Spinal cord (tissue), 9 donors: ENCODE measurements at regions not wholly inside any gene's neighbourhood (a gene's known extent, or its start where the extent isn't known, plus 50 kb on each side); places are given as distances from the start of the nearest gene placed in this dataset.
"Not testable (repeated sequence)": the region's sequence is repeated elsewhere in the genome, so short reads cannot be mapped to it uniquely, and the experiment has no call there.

Source experiments
- DNase-seq, 6 donors: peaks; one replicate each; pipeline versions ENCODE4 v3.0.0 to v3.0.0-alpha.2; 2013 to 2015; ENCODE audit warnings: low spot score in 6 of 6, low read depth in 4 of 6
- H3K27ac ChIP-seq: one replicate; pipeline ENCODE4 v1.5.1; 2013; ENCODE audit warnings: low read depth, low read length, control low read depth
- H3K27me3 ChIP-seq: one replicate; pipeline ENCODE4 v1.6.1; 2013; ENCODE audit warnings: low read length; ENCODE audit not compliant: control insufficient read depth, insufficient read depth
- H3K36me3 ChIP-seq: one replicate; pipeline ENCODE4 v1.6.1; 2013; ENCODE audit warnings: low read length; ENCODE audit not compliant: control insufficient read depth, insufficient read depth
- H3K4me1 ChIP-seq: one replicate; pipeline ENCODE4 v1.6.1; 2013; ENCODE audit warnings: low read length; ENCODE audit not compliant: control insufficient read depth, insufficient read depth
- H3K4me3 ChIP-seq: one replicate; pipeline ENCODE4 v1.5.1; 2013; ENCODE audit warnings: low read depth, low read length, control low read depth
- H3K9me3 ChIP-seq: one replicate; pipeline ENCODE4 v1.6.1; 2013; ENCODE audit warnings: low read length; ENCODE audit not compliant: control insufficient read depth, insufficient read depth
- WGBS: methylation state at CpG from one replicate; pipeline ENCODE4 v1.1.5; 2013; ENCODE audit warnings: missing lambda C conversion rate; ENCODE audit not compliant: insufficient coverage; 5-methylcytosine and 5-hydroxymethylcytosine counted together
- donor health status: healthy.

GRCh38 chr3:125779918-125780317, 184.6 kb upstream of the OSBPL11 start:
- H3K4me1 ChIP-seq, result not testable (repeated sequence)
- WGBS, result 100% methylated on average over 2 of the region's 5 CpGs

GRCh38 chr3:125781678-125782077, 186.4 kb upstream of the OSBPL11 start:
- H3K9me3 ChIP-seq, H3K4me3 ChIP-seq, H3K4me1 ChIP-seq, H3K27ac ChIP-seq, H3K27me3 ChIP-seq, DNase-seq, H3K36me3 ChIP-seq: not testable (repeated sequence)
- 100% methylated on average over 1 of the region's 2 CpGs for WGBS

More at GRCh38 chr3:125779918-125780317, 184.6 kb upstream of the OSBPL11 start:
- DNase-seq, H3K36me3 ChIP-seq, H3K27me3 ChIP-seq, H3K9me3 ChIP-seq, H3K27ac ChIP-seq, H3K4me3 ChIP-seq: not testable (repeated sequence)

GRCh38 chr3:125790312-125790711, 178.7 kb upstream of the ROPN1B start:
- H3K4me3 ChIP-seq, H3K9me3 ChIP-seq, DNase-seq, H3K27ac ChIP-seq, H3K36me3 ChIP-seq, H3K4me1 ChIP-seq, H3K27me3 ChIP-seq: not testable (repeated sequence)
- 100% methylated on average over 2 of the region's 3 CpGs for WGBS

- H3K4me1 ChIP-seq, H3K27me3 ChIP-seq, H3K27ac ChIP-seq, DNase-seq, H3K4me3 ChIP-seq, H3K9me3 ChIP-seq, H3K36me3 ChIP-seq: not testable (repeated sequence)
- WGBS, result 83% methylated on average over 1 of the region's 1 CpG
Measured at GRCh38 chr3:125791021-125791420, 178.0 kb upstream of the ROPN1B start.

- not testable (repeated sequence) for H3K4me1 ChIP-seq, H3K9me3 ChIP-seq, DNase-seq, H3K27me3 ChIP-seq, H3K4me3 ChIP-seq, H3K36me3 ChIP-seq, H3K27ac ChIP-seq
- 58% methylated on average over 4 of the region's 4 CpGs for WGBS
Measured at GRCh38 chr3:125810010-125810409, 159.0 kb upstream of the ROPN1B start.

GRCh38 chr3:125822175-125822574, 146.8 kb upstream of the ROPN1B start:
- not testable (repeated sequence) for H3K9me3 ChIP-seq, H3K27me3 ChIP-seq, H3K4me1 ChIP-seq, H3K27ac ChIP-seq, H3K36me3 ChIP-seq, H3K4me3 ChIP-seq, DNase-seq
- 81% methylated on average over 5 of the region's 5 CpGs for WGBS

- H3K27me3 ChIP-seq, H3K36me3 ChIP-seq, H3K4me1 ChIP-seq, H3K27ac ChIP-seq, H3K9me3 ChIP-seq, H3K4me3 ChIP-seq, DNase-seq: not testable (repeated sequence)
- no CpG with 5 or more reads among the region's 2 CpGs for WGBS
Measured at GRCh38 chr3:125831005-125831750, 137.8 kb upstream of the ROPN1B start.

- not testable (repeated sequence) for H3K9me3 ChIP-seq, H3K4me1 ChIP-seq, H3K36me3 ChIP-seq, H3K27me3 ChIP-seq, H3K27ac ChIP-seq, H3K4me3 ChIP-seq
- peak in 1 of 6 donors; percentile 10 for DNase-seq
- WGBS, result 55% methylated on average over 3 of the region's 8 CpGs
Measured at GRCh38 chr3:125835562-125835961, 133.4 kb upstream of the ROPN1B start.

GRCh38 chr3:125836011-125836551, 132.9 kb upstream of the ROPN1B start:
- H3K36me3 ChIP-seq, H3K27ac ChIP-seq, H3K4me3 ChIP-seq, H3K27me3 ChIP-seq, H3K9me3 ChIP-seq, H3K4me1 ChIP-seq: not testable (repeated sequence)
- DNase-seq, result peak in 5 of 6 donors; percentile 15 to 90 (median 26)
- WGBS, result 12% methylated on average over 7 of the region's 11 CpGs

GRCh38 chr3:125836786-125837185, 132.2 kb upstream of the ROPN1B start:
- H3K27me3 ChIP-seq, DNase-seq, H3K4me1 ChIP-seq, H3K9me3 ChIP-seq, H3K36me3 ChIP-seq, H3K27ac ChIP-seq, H3K4me3 ChIP-seq: not testable (repeated sequence)
- WGBS, result 73% methylated on average over 4 of the region's 8 CpGs
